Transverse colon (tissue), 4 donors: ENCODE measurements at regions not wholly inside any gene's neighbourhood (a gene's known extent, or its start where the extent isn't known, plus 50 kb on each side); places are given as distances from the start of the nearest gene placed in this dataset.
"Not testable (repeated sequence)": the region's sequence is repeated elsewhere in the genome, so short reads cannot be mapped to it uniquely, and the experiment has no call there.

Experiments
- DNase-seq: peaks from one replicate; pipeline ENCODE4 v3.0.0-alpha.2; 2019
- H3K27ac ChIP-seq, 4 donors: fragments of 200-600 bp; sonication (generic); 2 replicates each; pipeline ENCODE4 v1.5.1; 2016 to 2018; ENCODE audit warnings: inconsistent platforms in 4 of 4
- H3K27me3 ChIP-seq: fragments of 200-600 bp; sonication (generic); 2 replicates; pipeline ENCODE4 v1.5.1; 2017; ENCODE audit warnings: inconsistent platforms
- H3K36me3 ChIP-seq, 4 donors: fragments of 200-600 bp; sonication (generic); 2 replicates each; pipeline ENCODE4 v1.5.1; 2017 to 2019; ENCODE audit warnings: inconsistent platforms in 4 of 4
- H3K4me1 ChIP-seq, 4 donors: fragments of 200-600 bp; sonication (generic); 2 replicates each; pipeline ENCODE4 v1.5.1; 2017 to 2020; ENCODE audit warnings: inconsistent platforms in 4 of 4
- H3K4me3 ChIP-seq, 4 donors: fragments of 200-600 bp; sonication (generic); 1 replicate in 1 of 4; 2 replicates in 3 of 4; pipeline versions ENCODE4 v1.5.1 to v1.6.1; 2017 to 2019; ENCODE audit warnings: inconsistent platforms in 4 of 4
- H3K9me3 ChIP-seq, 2 donors: fragments of 200-600 bp; sonication (generic); 2 replicates each; pipeline ENCODE4 v1.5.1; 2017 to 2019; ENCODE audit warnings: inconsistent platforms in 2 of 2
- CTCF ChIP-seq, 5 experiments: fragments of 200-600 bp in 3 of 5; fragments of 450-650 bp in 2 of 5; sonication (generic) in 3 of 5; IDR thresholded peaks; 1 replicate in 2 of 5; 2 replicates in 3 of 5; pipeline ENCODE4 v1.5.1; 2016 to 2017; ENCODE audit warnings: antibody characterized with exemption in 5 of 5, inconsistent platforms in 3 of 5, mild to moderate bottlenecking in 2 of 5, moderate library complexity in 1 of 5
- EP300 ChIP-seq: sonication (generic); formaldehyde crosslinking; IDR thresholded peaks from one replicate; pipeline ENCODE4 v1.6.1; 2017; ENCODE audit warnings: antibody characterized with exemption, low read depth
- POLR2A ChIP-seq: fragments of 450-650 bp; IDR thresholded peaks from one replicate; pipeline ENCODE4 v1.6.1; 2016; ENCODE audit warnings: antibody characterized with exemption, mild to moderate bottlenecking, moderate library complexity
- POLR2AphosphoS5 ChIP-seq, 3 donors: sonication (generic); formaldehyde crosslinking; IDR thresholded peaks; one replicate each; pipeline ENCODE4 v1.6.1; 2016; ENCODE audit warnings: antibody characterized with exemption in 3 of 3
- WGBS, 2 donors: methylation state at CpG; one replicate each; pipeline ENCODE4 v1.1.5; 2018; ENCODE audit warnings: low coverage in 1 of 2; 5-methylcytosine and 5-hydroxymethylcytosine counted together
- in situ Hi-C, 4 donors: fragments of 200-750 bp; cut with MboI; loops; one replicate each; pipeline versions ENCODE4 v1.15.0 to v1.15.1; 2017; ENCODE audit warnings: low sequenced_read_pairs in 3 of 4, low pct_ligation_motif_present in 1 of 4, low pct_unique_long_range_greater_than_20kb in 1 of 4
- intact Hi-C: fragments of 100-400 bp; cut with DNase I; formaldehyde crosslinking; loops from one replicate; pipeline ENCODE4 v1.15.1; 2023; ENCODE audit warnings: low total_unique reads

- H3K9me3 ChIP-seq, intact Hi-C loops, in situ Hi-C loops, H3K27me3 ChIP-seq, DNase-seq, H3K36me3 ChIP-seq, H3K4me3 ChIP-seq, H3K27ac ChIP-seq, H3K4me1 ChIP-seq: not testable (repeated sequence)
- WGBS, 2 donors: no CpG with 5 or more reads among the region's 7 CpGs
Observed at GRCh38 chrX:63204266-63205074, 146.7 kb downstream of the SPIN4 start.

GRCh38 chrX:63201987-63202386 lies 149.1 kb downstream of the SPIN4 start:
- intact Hi-C loops, H3K27ac ChIP-seq, DNase-seq, H3K27me3 ChIP-seq, H3K9me3 ChIP-seq, H3K4me3 ChIP-seq, in situ Hi-C loops, H3K4me1 ChIP-seq, H3K36me3 ChIP-seq: not testable (repeated sequence)
- WGBS, 2 donors: no CpG with 5 or more reads among the region's 4 CpGs

- H3K27ac ChIP-seq, H3K4me1 ChIP-seq, DNase-seq, in situ Hi-C loops, intact Hi-C loops, H3K4me3 ChIP-seq, H3K36me3 ChIP-seq, H3K27me3 ChIP-seq, H3K9me3 ChIP-seq: not testable (repeated sequence)
- no CpG with 5 or more reads among the region's 3 CpGs for WGBS, 2 donors
Observed at GRCh38 chrX:63198693-63199092, 152.4 kb downstream of the SPIN4 start.

- H3K27me3 ChIP-seq, DNase-seq, H3K27ac ChIP-seq, H3K36me3 ChIP-seq, in situ Hi-C loops, intact Hi-C loops, H3K9me3 ChIP-seq, H3K4me1 ChIP-seq, H3K4me3 ChIP-seq: not testable (repeated sequence)
- WGBS, 2 donors: 90% methylated on average over 28 of the region's 29 CpGs; no CpG with 5 or more reads in 1 of the 2 donors
Observed at GRCh38 chrX:63192366-63193041, 158.6 kb downstream of the SPIN4 start.

- no peak for DNase-seq
- no peaks in the 10 kb centered on the region for H3K4me1 ChIP-seq
- H3K27me3 ChIP-seq: no peaks in the 10 kb centered on the region
- H3K27ac ChIP-seq: no peak overlapping the region
- no peaks in the 10 kb centered on the region for H3K9me3 ChIP-seq
- no peaks in the 10 kb centered on the region for H3K36me3 ChIP-seq
- intact Hi-C loops (no loop called here), in situ Hi-C loops (no loop called here)
- no peak overlapping the region for H3K4me3 ChIP-seq
- no peak for TF ChIP-seq POLR2AphosphoS5 (IDR thresholded peaks at IDR 0.05)
- TF ChIP-seq POLR2A: no peak
- TF ChIP-seq EP300: no peak
- TF ChIP-seq CTCF (IDR thresholded peaks at IDR 0.05): no peak
- WGBS, 2 donors: 32 to 80% methylated on average over 1 of the region's 1 CpG
Observed at GRCh38 chrX:63186137-63186536, 165.0 kb downstream of the SPIN4 start.

- H3K4me3 ChIP-seq, H3K27ac ChIP-seq, H3K4me1 ChIP-seq, DNase-seq, H3K27me3 ChIP-seq, H3K36me3 ChIP-seq, H3K9me3 ChIP-seq, intact Hi-C loops, in situ Hi-C loops: not testable (repeated sequence)
- WGBS, 2 donors: no CpG with 5 or more reads among the region's 3 CpGs
Observed at GRCh38 chrX:63179852-63180251, 171.3 kb downstream of the SPIN4 start.

GRCh38 chrX:63176578-63176977 lies 174.6 kb downstream of the SPIN4 start:
- no CpG with 5 or more reads among the region's 4 CpGs for WGBS, 2 donors
- H3K4me3 ChIP-seq, intact Hi-C loops, in situ Hi-C loops, H3K27me3 ChIP-seq, H3K27ac ChIP-seq, H3K36me3 ChIP-seq, DNase-seq, H3K4me1 ChIP-seq, H3K9me3 ChIP-seq: not testable (repeated sequence)

- no CpG with 5 or more reads among the region's 8 CpGs for whole genome bisulfite sequencing, 2 donors
- H3K9me3 ChIP-seq, intact Hi-C loops, H3K27me3 ChIP-seq, H3K4me3 ChIP-seq, in situ Hi-C loops, H3K4me1 ChIP-seq, H3K36me3 ChIP-seq, DNase-seq, H3K27ac ChIP-seq: not testable (repeated sequence)
Observed at GRCh38 chrX:63173841-63174718, 177.1 kb downstream of the SPIN4 start.

- no CpG with 5 or more reads among the region's 4 CpGs for WGBS, 2 donors
- H3K4me3 ChIP-seq, intact Hi-C loops, DNase-seq, in situ Hi-C loops, H3K36me3 ChIP-seq, H3K27ac ChIP-seq, H3K4me1 ChIP-seq, H3K27me3 ChIP-seq, H3K9me3 ChIP-seq: not testable (repeated sequence)
Observed at GRCh38 chrX:63169416-63169815, 181.7 kb downstream of the SPIN4 start.
